Endothelial cell of hepatic sinusoid (primary cell): ENCODE measurements at regions not wholly inside any gene's neighbourhood (a gene's known extent, or its start where the extent isn't known, plus 50 kb on each side); places are given as distances from the start of the nearest gene placed in this dataset.
"Not testable (repeated sequence)": the region's sequence is repeated elsewhere in the genome, so short reads cannot be mapped to it uniquely, and the experiment has no call there.

Experiments used
- in situ Hi-C: cut with HindIII; loops from 2 replicates; pipeline ENCODE4 v1.10.0; 2017; ENCODE audit warnings: low sequenced_read_pairs

GRCh38 chr5:154562244-154562880 lies 84.3 kb upstream of the HAND1 start:
- in situ Hi-C loops = no loop called here

GRCh38 chr5:154559398-154560276 lies 81.6 kb upstream of the HAND1 start:
- in situ Hi-C loops = no loop called here

GRCh38 chr5:154557548-154557947 lies 79.5 kb upstream of the HAND1 start:
- in situ Hi-C loops = no loop called here

GRCh38 chr5:154547551-154547950 lies 69.5 kb upstream of the HAND1 start:
- in situ Hi-C loops = no loop called here

GRCh38 chr5:154546719-154547118 lies 68.7 kb upstream of the HAND1 start:
- in situ Hi-C loops = no loop called here

GRCh38 chr5:154544646-154545045 lies 66.6 kb upstream of the HAND1 start:
- in situ Hi-C loops = no loop called here

GRCh38 chr5:154543380-154543779 lies 65.4 kb upstream of the HAND1 start:
- in situ Hi-C loops = no loop called here

- in situ Hi-C loops = no loop called here
Measured at GRCh38 chr5:154542581-154542980, 64.6 kb upstream of the HAND1 start.

GRCh38 chr5:154542000-154542399 lies 64.0 kb upstream of the HAND1 start:
- in situ Hi-C loops = no loop called here

- in situ Hi-C loops = no loop called here
Measured at GRCh38 chr5:154541553-154541952, 63.5 kb upstream of the HAND1 start.

- in situ Hi-C loops = no loop called here
Measured at GRCh38 chr5:154540600-154540999, 62.6 kb upstream of the HAND1 start.

GRCh38 chr5:154538492-154538891 lies 60.5 kb upstream of the HAND1 start:
- in situ Hi-C loops = no loop called here

- in situ Hi-C loops = not testable (repeated sequence)
Measured at GRCh38 chr5:154536439-154536838, 58.4 kb upstream of the HAND1 start.

GRCh38 chr5:154535535-154535934 lies 57.5 kb upstream of the HAND1 start:
- in situ Hi-C loops = no loop called here

- in situ Hi-C loops = no loop called here
Measured at GRCh38 chr5:154534457-154535050, 56.5 kb upstream of the HAND1 start.

GRCh38 chr5:154529282-154529681 lies 51.3 kb upstream of the HAND1 start:
- in situ Hi-C loops = no loop called here

GRCh38 chr5:154528005-154528594 lies 50.1 kb upstream of the HAND1 start:
- in situ Hi-C loops = no loop called here
